NCI-H2081 treated with DMSO at 0.1 percent for 48 hours (cell line): ENCODE measurements at regions not wholly inside any gene's neighbourhood (a gene's known extent, or its start where the extent isn't known, plus 50 kb on each side); places are given as distances from the start of the nearest gene placed in this dataset.

Experiments
- DNase-seq: peaks from one replicate; lab custom pipeline; 2025; lab: John Stamatoyannopoulos, UW

DNA sequence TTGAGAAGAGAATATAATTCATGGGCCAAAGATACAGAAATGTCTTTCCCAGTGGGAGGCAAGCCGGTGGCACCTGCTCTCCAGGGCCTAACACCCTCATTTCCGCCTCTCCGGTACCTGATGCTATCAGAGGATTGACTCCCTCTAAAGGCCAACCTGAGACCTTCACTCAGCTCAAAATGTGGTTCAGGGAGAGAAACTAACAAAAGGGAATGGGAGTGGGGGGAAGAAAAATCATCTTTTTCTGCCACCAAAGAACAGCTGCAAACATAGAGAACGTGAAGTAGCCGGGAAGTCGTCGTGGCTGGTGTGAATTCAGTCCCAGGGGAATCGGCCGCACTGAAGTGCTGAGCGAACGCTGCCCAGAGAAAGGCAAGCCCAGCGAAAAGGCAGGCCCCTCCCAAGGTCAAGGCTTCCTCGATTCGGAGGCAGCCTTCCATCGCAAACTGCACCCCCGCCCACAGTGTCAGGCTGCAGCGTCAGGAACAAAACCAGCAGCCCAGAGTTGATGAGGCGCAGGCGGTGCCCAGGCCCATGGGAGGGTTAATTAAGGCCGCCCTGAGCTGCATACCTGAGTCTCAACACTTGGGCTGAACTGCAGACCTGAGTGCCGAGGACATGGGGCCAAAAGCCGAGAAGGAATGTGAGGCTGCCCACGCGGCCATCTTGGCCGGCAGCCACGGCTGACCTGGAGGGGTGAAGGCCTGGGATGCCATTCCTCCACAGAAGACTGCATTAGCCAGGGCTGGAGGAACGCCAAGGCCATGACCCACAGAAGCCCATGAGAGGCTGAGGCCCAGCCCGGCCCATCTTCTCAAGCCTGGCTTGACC is 160.2 kb downstream of the PSMG1 start:
- no peak for DNase-seq

DNA sequence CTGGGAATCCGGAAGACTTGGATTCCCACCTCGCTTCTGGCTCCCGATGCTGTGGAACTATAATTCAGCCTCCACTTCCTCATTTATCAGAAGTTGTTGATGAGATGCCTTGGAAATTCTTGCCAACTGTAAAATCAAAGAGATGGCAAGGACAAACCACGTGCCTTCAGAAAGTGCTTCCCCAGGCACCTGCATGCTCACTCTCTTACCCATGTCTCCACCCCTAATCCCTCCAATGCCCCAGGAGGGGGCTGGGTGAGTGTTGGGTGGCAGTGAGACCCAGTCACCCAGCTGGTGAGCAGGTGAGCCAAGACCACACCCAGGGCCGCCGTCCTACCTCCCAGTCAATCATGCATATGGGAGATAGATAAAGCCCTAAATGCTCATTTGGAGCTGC is 160.8 kb downstream of the PSMG1 start:
- DNase-seq, result peak; percentile 22

DNA sequence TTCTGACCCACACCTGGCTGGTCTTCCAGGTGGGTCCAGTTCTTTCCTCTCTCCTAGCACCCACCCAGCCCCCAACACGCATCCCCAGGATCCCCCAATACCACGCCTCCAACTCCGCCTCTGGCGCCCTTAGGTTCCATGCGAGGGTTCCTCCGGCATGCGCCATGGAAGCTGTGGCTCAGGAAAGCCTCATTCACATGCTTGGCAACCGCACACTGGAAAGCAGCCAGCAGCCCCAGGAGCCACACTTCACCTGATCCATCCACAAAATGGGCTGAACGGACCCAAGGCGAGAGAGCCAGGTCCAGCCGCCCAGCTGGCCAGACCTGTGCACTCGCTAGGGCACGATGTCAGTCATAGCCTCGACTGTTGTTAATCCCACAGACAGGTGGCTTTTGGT is 161.2 kb downstream of the PSMG1 start:
- DNase-seq, result no peak

DNA sequence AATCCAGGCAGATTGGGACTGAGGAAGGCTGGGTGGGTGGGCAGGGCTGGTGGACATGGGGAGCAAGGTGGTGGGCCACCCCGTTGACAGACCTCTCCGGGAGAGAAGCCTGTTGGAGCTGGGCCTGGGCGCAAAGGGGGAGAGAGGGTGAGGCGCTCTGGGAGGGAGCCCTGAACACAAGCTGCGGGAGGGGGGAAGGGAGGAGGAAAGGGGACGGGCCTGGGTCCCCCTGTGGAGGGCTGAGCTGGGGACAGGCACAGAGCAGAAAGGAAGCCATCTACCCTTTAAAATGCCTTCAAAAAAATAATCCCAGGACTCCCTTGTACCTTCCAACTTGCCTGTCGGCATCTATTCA is 161.8 kb downstream of the PSMG1 start:
- DNase-seq, result no peak

DNA sequence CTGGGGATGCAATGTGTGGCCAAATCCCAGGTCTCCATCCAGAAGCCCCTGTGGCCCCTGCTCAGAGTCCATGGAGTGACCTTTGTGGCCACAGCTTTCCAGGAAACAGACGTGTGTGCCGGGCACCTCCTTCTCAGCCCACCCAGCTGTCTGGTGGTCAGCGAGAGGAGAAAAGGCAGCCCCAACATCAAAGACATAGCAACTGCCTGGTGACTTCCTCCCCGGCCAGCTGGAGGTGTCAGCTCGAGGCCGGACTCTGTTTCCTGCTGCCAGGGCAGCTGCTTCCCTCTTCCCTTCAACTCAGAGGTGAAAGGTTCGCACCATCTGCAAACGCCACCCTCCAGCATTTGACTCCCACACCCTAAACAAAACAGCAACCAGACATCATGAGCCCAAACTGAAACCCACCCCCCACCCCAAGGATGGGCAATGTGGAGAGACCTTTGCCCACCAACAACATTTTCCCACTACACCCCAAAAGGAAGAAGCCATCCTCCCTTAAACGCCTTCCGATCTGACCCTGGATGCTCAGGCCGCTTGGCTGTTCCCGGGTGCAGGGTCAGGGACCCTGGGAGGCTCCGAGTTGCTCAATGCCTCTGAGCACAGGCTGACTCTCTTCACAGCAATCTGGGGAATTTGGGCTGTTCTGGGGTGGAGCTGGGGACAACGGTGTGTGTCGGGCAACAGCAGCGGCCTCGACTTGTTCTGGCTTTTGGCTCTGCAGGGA is 162.3 kb downstream of the PSMG1 start:
- no peak for DNase-seq

DNA sequence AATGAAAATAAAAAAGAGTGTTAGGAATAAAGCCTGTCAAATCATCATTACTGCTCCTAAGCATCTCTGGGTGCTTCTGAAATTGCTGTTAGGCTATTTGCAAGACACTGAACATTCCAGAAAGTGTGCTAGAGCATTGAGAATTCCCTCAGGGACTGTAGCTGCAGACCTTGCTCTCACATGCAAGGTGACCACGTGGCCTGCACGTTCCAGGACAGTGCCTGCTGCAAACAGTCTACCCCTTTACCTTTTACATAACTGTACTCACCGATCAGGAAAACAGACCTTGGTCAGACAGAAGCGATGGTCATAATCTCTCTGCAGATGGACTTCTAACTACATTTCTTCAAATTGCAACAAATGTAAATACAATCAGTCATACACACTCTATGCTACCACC is 164.5 kb downstream of the PSMG1 start:
- DNase-seq, result no peak

DNA sequence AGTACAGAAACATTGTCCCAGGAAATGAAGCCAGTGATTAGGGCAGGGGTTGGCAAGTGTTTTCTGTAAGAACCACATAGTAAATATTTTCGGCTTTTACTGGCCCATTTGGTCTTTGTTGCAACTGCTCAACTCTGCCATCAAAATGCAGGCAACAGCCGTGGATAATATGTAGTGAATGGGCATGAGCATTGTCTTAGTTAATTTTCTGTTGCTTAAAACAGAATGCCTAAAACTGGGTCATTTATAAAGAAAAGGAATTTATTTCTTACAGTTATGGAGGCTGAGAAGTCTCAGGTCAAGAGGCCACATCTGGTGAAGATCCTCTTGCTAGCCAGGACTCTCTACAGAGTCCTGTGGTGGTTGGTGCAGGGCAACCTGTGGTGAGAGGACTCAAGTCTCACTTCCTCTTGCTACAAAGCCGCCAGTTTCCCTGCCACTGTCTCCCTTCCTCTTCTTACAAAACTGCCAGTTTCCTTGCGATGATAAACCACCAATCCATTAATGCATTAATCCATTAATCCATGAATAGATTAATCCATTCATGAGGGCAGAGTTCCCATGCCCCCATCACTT is 166.4 kb downstream of the PSMG1 start:
- DNase-seq, result no peak

DNA sequence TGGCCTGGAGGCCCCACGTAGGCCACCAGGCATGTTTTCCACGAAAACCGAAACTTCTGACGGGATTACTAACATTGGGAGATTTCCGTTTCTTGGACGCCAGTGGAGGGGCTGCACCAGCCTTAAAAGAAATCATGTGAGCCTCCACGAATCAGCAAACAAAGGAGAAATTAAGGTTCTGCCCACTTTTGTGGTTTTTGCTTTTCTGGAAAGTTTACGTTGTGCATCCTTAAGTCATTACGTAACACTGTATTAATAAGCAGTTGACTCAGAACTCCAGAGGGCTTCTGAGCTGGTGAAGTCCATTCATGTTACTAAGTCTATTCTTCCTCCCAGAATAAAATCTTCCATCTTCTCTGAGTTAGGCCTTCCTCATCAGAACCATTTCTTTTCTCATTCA is 168.5 kb downstream of the PSMG1 start:
- no peak for DNase-seq

DNA sequence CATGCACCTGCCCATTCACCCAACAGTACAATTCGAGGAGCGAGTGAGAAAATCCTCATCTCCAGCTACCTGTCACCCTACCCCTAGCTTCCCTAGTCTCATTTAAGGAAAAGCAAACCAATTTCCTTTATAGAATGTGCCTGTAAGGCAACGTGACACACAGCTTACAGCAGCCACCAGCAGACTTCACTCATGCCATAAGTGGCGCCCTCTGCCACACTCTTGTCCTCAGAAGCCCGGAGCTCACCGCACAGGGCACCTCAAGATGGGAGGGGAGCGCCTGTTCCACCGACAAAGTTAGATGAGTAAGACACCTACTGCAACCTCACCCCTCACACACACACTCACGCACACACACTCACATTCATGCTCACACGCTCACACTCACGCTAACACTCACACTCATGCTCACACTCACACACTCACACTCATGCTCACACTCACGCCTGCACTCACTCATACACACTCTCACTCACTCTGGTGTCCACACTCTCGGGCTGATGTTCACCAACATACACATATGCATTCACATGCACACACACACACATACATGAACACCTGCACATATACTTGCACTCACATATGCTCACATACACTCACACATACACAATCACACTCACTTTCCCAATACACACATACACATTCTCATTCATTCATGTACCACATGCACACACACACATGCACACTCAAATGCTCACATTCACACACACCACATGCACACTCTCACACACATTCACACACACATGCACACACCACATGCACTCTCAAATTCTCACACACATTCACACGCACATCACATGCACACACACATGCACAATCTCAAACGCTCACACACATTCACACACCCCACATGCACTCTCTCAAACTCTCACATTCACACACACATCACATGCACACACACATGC is 170.7 kb downstream of the PSMG1 start:
- no peak for DNase-seq

DNA sequence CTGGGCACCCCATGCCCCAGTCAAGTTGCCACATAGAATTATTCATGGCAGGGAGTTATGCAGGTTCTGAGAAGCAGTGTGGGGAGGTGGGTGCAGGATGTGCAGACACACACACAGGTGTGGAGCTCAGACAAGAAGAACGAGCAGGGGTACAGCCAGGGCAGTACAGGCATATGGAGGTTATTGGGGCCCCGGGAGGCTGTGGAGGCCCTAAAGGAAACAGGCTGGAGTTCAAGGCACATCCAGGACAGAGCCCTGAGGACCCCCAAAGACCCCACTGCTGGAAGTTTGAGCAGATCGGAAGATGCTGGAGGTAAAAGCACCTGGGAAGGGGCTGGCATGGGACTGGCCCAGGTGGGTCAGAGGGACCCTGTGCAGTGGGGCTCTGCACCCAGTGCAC is 171.3 kb downstream of the PSMG1 start:
- DNase-seq, result no peak

DNA sequence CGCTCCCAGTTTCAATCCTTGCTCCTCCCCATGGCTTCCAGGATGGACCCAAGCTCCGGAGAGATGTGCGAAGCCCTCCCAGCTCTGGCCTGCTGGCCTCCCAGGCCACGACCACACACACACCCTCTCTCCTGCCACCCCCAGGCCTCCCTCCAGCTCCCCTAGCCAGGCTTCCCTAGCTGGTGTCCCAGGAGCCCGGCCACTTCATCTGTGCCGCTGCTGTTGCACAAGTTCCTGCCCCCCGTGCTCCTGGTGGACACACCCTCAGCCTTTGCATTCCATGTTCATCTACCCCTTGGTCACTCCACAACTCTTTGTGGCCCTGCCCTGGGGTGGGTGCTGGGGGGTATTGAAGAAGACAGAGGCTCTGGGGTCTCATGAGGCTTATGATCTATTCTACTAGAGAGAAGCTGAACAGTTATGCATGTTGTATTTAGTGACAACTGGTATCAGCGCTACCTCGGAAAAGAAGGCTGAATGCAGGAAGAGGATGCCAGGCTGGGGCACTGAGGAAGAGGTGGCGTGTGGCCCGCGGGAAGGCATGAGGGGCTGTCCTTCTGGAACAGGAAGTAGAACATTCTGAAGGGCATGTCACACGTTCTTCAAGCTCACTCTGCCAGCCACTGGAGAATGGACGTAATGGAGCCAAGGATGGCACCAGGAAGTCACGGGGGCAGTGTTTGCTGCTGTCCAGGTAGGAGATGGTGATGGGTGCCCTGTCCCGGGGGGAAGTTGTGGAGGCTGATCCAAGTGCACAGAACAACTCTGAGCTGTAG is 172.4 kb downstream of the PSMG1 start:
- no peak for DNase-seq

DNA sequence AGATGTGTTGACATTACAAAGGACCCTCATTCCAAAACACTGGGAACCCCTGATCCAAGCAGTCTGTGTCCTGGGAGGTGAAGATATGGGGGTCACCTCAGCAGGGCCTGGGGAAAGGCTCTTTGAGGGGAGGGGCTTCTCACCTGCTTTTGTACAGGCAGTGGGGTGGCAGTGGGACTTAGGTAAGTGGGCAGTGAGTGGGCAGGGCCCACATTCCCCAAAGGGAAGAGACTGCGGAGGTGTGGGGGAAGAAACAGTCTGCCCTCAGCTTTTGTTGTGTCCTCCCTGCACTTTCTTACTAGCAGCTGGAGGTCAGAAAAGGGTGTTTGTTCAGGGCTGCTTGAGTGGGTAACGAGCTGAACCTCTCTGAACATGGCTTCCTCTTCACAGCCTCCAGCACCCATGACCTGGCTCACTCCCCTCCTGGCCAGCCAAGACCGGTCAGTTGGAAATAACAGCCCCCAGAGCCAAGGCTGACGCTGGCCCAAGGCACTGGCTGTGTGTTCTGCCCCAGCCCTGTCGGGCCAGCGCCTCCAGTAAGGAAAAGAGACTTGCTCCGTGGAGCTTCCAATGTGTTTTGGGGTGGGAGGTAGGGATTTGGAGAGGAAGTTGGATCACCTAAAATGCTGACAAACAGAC is 173.5 kb downstream of the PSMG1 start:
- no peak for DNase-seq

DNA sequence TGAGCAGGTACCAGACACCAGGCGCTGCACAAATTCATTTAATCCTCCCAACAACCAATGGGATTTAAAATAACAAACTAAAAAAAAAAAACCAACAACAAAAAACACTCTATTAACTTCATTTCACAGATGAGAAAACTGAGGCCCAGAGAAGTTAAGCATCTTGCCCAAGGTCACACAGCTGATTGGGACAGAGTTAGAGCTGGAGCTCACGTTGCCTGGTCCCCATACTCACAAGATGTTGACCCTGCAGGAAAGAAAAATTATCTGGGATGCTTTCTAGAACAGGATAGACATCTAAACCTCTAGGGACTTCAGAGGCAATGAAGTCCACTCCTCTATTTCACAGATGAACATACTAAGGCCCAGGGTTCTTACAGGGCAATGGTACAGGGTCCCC is 175.3 kb downstream of the PSMG1 start:
- no peak for DNase-seq

DNA sequence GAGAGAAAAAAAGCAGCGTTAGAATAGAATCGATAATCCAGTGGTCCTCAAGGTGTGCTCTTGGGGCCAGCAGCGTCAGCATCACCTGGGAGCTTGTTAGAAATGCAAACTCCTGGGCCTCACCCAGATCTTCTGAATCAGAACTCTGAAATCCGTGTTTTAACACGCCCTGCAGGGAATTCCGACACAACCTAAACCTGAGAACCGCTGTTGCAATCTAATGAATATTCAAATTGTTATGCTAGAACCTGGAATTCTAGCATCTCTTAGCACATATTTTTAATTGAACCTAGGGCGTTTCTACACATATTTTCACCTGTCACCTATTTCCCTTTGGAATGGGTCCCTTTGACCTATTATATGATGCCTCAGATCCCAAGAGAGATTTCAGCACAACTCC is 175.7 kb downstream of the PSMG1 start:
- no peak for DNase-seq

DNA sequence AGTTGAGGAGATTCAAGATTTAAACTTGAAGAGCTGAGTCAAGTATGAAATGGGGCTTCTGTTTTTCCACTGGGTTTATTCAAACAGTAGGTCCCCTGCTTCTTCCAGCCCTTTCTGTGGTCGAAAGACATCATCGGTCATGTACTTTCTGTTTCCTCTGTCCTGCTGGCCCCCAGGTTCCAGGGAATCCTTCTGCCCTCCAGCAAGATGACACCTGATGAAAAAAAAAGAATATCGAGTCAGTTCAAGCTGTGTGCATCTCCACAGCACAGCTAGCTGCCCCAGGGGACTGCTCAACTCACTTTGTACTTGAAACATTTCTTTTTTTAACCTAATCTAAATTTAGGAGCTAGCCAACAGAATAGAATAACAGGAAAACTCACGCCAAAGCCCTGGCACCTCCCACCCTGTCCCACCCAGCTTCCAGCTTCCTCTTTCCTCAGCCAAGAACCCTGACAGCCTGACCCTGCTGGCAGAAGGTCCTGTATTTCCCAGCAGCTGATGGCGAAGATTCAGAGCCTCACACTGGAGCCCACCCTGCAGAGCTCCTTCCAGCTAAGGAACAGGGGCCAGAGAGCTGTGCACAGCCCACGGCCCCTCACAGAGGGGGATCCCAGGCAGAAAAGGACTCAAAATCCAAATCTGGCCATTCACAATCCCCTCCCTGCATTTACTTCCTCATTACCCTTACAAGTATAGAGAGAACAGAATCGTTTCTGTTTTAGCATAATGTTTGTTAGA is 176.5 kb downstream of the PSMG1 start:
- DNase-seq, result no peak

DNA sequence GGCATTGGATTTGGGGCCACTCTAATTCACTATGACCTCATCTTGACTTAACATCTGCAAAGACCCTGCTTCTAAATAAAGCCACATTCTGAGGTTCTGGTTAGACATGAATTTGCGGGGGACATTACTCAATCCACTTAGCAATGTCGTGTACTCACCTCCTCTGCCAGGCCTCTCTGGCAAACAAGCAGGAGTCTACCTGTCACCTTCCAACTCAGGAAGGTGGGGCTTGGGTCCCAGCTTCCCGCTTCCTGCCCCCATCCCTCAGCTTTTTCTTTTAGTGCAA is 177.8 kb downstream of the PSMG1 start:
- no peak for DNase-seq

DNA sequence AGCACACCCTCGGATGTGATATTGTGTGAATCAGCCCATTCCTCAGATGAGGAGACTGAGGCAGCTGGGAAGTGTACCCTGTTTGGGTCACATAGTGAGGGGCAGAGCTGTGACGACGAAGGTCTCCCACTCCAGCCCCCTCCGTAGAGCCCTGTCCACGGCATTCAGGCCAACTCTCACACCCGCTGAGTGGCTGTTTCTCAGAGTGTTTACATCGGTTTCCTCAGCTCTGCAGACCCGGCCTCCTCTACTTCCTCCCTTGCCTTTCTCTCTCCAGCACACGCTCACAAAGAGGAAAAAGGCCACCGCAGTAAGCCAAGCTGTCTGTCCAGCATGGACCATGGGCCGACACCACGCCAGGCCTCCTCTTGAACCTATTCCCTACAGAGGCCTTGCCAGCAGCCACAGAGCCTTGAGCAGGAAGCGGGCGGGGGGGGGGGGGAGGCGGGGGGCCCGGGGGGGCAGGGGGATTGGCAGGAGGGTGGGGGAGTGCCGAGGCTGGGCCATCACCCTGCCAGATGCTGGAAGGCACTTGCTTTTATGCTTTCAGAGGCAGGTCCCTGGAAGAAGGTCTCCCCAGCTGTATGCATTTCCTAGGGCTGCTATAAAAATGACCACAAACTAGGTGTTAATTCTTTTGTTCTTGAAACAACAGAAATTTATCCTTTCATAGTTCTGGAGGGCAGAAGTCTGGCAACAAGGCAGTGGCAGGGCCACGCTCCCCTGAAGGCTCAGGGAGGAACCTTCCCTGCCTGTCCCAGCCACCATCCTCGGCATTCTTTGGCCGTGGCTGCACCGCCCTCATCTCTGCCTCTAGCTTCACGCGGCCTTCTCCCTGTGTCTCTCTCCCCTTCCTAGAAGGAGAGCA is 178.4 kb downstream of the PSMG1 start:
- DNase-seq, result no peak

DNA sequence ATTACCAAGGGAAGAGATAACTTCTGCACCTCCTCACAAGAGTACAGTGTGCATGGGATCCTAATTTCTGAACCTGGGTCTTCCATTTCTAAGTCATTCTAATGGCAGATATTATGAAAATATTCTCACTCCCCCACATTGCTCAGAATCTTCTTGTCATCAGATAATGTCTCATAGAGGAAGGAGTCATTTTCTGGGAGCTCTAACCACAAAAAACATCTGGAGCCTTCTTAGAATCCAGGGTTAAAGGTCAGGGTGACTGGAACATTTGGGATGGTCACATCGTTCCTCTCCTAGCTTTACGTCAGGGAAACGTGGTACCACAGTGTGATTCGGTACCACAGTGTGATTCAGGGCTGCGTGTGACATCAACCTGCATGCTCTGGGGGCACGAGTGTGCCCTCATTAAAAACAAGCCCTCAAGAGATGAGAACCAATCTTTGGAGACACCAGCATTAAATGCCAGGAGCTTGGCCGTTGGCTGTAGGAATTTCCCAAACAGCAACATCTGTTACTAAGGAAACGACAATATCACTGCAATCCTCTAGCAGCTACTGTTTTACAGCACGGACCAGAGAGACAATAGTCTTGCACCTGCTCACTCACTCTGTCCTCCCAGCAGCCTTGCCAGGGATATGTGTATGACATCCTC is 179.1 kb downstream of the PSMG1 start:
- no peak for DNase-seq

DNA sequence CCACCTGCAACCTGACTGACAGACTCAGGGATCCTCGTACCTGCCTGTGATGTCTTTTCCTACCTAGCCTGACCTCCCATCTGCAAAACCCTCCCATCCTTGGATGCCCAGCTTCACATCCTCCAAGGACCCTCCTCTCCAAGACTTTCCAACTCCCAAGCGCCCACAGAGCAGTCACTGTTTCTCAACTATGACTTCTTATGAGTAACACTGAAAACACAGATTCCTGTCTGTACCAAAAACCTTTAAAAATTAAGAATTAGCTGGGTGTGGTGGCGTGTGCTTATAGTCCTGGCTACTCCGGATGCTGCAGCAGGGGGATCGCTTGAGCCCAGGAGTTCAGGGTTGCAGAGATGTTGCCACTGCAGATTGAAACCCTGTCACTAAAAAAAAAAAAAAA is 181.9 kb downstream of the PSMG1 start:
- DNase-seq, result no peak
